DMS53 (cell line): ENCODE measurements at regions not wholly inside any gene's neighbourhood (a gene's known extent, or its start where the extent isn't known, plus 50 kb on each side); places are given as distances from the start of the nearest gene placed in this dataset.

Experiments
- DNase-seq: peaks from one replicate; lab custom pipeline; 2025; lab: John Stamatoyannopoulos, UW

DNA sequence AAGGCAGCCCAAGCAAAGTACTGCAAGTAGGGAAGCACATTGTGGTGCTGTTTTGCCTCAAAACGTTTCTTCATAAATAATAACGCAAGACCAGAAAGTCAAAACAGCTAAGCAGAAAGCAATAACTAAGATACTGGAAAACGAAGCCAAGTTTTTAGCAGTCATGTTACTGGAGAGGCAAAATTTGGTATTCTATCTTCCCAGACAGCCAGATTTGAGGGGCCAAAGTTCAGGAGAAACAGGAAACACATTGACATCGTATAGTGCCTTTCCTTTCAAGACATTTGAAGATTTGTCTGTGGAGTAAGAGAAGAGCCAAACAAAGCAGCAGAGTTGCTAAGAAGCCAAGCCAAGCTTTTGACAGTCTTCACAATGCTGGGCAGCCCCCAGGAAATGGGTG lies 843.6 kb upstream of the NECTIN3 start:
- no peak for DNase-seq

DNA sequence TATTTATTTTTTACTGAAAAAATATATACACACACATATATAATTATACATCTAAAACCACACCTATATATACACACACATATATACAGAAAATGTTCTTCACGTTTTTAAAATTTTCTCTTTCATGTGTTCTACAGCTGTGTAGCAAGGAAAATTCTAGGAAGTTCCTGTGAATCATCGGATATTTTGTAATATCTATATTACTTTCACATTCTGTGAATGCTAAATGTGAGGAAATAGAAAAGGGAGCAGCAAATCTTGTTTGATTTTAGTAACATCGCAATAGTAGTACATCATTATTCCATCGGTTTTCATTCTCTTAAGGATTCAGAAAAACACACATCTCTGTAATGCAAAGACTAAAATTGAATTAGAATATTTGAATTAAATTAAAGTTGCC lies 836.8 kb upstream of the NECTIN3 start:
- no peak for DNase-seq

DNA sequence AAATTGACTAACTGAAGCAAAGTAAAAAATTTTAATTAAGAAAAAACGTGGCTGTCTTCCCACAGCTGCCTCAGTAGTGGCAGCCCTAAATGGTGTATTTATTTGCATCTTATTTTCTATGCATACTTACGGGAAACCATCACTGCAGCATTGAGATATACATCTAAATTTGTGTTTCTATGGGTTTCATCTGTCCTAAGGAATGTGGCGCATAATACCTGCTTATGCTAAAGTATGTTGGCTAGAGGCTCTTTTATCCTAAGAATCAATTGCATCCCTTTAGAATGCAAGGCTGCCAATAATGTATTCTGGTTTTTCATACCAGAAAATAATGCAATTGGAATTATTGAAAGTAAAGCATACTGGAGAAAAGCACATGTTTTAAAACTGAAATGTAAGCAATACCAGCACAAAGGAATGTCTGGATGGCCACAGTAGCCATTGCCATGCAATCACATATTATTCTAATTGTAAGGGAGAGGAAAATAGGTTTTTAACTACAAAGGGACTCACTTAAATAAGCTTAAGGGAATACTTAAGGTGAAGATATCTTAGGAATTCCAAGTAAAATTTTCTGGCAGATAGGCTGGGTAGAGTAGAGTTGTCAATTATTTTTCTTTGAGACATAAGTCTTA lies 834.5 kb upstream of the NECTIN3 start:
- DNase-seq, result no peak

DNA sequence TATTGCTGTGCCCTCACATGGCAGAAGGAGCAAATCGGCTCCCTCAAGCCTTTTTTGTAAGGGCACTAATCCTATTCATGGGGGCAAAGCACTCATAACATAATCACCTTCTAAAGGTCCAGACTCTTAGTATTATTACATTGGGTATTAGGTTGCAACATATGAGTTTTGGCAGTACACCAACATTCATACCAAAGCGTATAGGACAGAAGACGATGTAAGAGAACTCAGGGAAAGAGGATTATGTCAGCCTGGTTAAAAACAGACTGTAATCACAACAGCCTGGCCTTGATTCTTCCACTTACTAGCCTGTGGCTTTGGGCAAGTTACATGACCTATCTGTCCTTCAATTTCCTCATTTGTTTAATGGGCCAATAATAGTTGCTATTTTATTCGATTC lies 828.5 kb upstream of the NECTIN3 start:
- DNase-seq, result no peak

DNA sequence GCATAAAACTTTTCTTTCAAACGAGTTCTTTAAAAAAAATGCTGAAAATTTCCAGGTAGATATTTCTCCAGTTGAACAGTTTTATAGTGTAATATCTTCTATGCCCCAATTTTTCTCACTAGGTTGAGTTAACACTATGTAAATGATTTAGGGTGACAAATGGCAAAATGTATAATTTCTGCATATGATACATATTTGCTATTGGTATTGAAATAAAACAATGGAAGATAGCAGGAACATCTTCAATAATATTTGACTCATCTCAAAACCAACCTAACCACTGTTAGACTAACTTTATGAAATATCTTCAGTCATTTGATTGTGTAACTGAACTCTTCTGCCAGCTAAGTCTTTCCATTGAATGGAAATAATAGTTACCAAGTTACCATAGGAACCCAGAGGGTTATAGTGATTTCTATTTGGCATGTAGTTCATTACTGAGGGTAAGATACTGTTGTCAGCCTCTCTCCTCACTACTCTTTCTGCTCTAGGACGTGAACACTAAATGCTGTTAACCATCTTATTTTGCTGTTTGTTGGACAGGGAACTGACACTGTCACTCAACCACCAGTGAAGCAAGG lies 824.7 kb upstream of the NECTIN3 start:
- no peak for DNase-seq

DNA sequence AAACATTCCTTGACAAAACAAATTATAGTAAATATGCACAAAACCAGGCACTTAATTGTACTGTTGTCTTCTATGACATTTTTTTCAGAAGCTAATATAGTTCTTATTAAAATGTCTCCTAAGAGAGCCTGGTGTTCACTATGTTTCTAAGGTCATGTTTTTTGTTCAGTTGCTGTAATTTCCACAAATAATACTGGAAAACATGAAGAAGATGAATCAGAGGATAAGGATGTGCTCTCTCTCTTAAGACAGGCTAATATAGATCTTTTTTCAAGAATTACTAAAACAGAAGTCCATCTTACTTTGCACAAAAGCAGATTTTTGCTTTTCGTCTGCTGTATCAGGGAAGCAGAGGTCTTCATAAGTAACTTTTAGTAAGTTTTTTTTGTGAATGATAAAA lies 823.0 kb upstream of the NECTIN3 start:
- DNase-seq, result no peak

DNA sequence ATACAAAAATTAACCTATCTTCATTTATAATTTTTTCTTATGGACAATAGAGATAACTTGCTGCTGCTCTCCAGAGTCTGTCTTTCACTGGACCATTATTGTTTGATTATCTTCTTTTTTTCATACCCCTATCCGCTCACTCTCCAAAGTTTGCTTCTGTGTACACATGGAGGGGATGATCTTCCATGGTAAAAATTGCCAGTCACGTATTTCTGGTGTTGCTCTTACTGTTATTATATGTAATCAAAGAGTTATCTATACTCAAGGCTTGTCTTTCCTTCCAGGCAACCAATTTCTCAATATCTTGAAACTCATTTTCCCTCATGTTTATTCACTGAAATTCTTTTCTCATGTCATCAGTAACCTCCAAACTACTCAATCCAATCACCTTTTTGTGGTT lies 817.8 kb upstream of the NECTIN3 start:
- DNase-seq, result no peak

DNA sequence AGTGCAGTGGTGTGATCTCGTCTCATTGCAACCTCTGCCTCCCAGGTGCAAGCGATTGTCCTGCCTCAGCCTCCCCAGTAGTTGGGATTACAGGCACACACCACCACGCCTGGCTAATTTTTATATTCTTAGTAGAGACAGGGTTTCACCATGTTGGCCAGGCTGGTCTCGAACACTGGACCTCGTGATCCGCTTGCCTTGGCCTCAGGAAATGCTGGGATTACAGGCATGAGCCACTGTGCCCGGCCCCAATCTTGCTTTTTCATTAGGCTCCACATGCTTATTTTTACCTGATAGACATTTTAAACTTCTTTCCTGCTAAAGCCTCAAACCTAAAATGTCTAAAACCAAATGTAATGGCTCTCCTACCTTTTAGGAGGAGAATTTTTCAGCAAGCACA lies 817.0 kb upstream of the NECTIN3 start:
- no peak for DNase-seq

DNA sequence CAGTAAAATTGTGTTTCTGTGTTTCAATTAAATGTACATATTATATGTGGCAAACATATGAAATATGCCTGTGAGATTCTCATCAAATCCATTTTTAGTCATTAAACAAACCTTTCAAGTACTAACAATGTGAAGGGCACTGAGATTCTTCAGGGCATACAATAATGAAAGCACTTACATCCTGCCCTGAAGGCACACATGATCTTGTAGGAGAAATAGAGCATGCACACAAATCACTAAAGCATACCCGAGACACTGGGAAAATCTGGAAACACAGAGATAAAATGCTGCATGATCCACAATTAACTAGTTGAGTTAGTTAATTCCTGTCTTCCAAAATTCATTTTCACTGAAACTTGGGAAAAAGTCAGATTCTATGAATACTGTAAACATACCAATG lies 810.5 kb upstream of the NECTIN3 start:
- peak; percentile 20 for DNase-seq

DNA sequence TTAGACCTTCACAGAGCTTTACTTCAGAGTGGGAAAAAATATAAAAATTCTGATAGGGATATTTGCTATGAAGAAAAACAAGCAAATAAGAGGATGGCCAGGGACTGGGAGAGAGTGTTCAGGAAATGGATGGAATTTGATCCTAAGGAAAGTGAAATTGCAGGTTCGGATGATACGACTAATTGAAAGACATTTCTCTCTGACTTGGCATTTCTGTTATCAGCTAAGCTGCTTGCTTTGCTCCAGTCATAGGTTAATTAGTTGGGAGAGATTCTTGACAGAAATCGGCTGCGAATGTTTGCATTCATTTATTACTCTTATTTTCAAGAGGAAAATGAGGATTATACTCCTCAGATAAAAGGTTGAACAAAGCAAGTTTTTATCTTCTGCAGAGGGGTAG lies 808.7 kb upstream of the NECTIN3 start:
- no peak for DNase-seq

DNA sequence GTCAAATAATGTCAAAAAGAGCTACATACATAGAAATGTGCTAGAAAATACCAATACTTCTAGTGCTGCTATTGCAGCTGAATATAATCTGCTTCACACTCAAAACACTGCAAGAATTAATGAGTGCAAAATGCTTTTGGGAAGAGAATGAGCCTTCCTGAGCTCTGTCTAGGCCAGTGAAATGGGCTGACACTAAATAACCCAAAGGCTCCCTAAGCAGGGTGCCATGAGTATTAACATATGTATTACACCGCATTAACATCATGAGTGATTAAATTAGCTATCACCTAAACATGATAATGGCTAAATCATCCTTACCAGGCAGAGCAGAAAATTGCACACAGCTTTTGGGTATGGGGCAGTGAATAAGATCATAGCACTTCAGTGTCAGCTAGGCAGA lies 806.3 kb upstream of the NECTIN3 start:
- DNase-seq, result no peak

DNA sequence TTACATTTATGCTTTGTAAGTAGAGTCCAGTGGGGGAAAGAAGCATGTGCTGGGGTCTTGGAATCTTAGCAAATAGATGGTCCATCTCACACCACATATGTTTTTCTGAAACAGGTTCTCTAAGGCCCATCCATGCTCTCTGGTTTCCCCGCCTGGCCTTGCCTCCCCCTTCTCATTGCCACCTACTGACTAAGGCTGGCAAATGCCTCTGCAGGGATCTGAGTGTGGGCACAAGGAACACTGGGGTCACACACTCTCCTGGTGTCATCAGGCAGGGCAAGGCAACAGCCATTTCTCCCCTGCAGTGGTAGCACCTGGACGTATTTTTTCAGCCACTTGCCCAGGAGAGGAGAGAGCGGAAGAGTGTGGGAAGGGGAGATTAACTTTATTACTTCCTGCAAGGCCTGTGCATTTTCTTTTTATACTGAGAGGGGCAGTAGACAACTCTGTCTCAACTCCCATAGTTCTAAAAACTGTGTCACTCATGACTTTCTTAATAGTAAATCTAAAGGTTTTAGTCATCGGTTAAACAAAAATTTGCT lies 804.2 kb upstream of the NECTIN3 start:
- no peak for DNase-seq

DNA sequence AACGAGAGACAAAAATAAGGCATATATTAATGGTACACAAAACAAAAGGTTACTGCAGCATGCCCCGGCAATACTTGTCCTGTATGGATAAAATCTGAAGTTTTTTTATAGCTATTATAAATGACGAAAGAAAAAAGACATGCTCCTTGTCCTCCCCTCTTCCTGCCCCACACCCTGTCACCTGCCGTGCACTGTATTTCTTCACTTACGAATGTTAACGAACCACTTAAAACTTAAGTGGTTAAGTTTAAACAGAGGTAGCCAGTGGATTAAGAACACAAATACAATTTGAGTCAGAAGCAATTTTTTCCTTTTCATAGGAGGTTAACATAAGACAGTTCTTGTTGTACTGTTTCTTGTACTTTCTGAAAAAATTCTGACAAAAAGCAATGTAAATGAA lies 799.1 kb upstream of the NECTIN3 start:
- peak; percentile 30 for DNase-seq

DNA sequence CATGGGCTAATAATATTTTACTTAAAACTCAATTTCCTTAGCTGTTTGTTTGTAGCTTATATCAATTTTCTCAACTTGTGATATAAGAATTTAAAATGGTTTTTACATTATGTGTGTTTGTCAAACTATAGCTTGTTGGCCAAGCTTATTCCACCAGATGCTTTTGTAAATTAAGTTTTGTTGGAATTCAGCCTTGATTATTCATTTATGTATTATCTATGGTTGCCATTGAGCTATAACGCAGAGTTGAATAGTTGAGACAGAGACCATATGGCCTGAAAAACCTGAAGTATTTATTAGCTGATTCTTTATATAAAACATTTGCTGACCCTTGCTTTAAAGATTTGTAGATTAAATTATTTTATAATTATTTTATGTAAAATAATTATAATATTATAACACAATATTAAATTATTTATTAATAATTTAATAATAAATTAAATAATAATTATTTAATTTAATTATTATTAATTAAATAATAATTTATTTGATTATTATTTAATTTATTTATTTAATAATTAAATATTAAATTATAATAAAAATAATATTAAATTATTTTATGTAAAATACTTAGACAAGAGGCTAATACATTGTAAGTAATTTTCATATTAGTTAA lies 779.6 kb upstream of the NECTIN3 start:
- no peak for DNase-seq

DNA sequence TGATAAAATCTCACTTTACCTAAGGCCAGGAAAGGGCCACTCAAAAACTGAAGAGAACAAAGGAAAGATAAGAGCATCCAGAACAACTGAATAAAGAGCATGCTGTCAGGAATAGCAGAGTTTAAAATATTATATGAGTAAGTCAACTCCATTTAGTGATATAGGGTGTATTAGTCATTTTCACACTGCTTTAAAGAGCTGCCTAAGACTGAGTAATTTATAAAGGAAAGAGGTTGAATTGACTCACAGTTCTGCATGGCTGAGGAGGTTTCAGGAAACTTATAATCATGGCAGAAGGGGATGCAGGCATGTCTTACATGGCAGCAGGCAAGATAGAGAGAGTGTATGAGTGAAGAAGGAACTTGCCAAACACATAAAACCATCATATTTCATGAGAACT lies 778.0 kb upstream of the NECTIN3 start:
- no peak for DNase-seq

DNA sequence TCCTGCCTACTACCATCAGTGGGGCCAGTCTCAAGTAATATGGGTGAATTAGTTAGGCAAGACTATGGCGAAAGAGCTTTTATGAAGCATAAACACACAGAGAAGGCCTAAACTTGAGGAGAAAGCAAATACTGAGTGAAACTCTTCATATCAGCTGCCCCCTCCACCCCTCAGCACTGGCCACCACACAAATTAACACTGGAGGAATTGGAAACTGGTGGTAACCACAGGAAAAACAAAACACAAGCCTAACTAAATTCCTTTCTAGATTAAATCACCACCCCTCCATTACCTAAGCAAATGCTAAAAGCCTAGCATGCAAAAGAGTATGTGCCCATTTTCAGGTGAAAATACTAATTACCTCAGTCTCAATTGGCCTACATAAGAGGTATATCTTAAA lies 774.7 kb upstream of the NECTIN3 start:
- DNase-seq, result no peak

DNA sequence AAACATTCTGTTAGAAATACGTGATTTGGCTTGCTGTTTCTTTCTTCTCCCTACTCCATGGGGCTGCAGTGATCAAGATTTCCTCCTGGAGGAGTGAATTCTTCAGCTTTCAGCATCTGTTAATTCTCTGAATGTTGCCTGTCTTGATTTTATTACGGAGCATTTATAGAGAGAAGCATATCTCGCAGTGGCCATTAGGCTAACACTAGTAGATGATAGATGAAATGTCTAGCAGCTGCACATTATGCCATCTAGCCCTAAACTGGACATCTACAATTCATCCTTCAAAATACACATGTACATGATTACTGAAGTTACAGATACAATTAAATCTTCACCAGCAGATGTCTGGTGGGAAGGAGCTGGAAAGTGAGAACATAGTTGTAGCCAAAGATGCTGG lies 769.8 kb upstream of the NECTIN3 start:
- DNase-seq, result no peak

DNA sequence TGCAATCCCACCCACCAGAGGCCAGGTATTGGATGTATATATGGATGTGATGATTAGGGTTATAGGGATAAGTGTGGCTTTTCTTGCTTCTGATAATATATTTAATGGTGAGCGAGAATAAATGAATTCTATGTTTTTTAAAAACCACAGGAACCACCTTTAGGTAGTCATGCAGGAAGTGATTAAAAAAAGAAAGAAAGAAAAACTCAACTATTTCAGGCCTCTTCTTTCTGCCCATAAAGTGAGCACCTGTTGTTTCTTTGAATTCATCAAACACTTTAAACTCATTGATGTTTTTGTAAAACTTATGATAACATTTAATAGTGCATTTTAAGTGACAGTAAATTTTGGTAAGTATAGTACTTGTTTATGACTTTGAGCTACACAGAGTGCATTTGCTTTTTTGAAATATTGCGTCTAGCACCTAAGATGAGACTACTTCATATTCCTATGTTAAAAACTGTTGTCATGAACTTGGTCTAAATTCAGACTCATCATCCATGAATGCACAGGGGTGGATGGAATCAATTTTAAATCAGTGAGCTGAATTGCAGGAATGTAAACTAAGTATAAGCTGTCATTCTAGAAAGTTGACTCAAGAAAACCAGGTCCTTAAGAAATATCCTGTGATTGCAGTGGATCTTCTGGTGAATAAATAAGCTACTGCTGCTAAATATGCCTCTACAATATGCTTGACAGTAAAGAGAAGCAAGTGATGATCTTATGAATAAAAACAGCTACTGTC lies 764.4 kb upstream of the NECTIN3 start:
- no peak for DNase-seq

DNA sequence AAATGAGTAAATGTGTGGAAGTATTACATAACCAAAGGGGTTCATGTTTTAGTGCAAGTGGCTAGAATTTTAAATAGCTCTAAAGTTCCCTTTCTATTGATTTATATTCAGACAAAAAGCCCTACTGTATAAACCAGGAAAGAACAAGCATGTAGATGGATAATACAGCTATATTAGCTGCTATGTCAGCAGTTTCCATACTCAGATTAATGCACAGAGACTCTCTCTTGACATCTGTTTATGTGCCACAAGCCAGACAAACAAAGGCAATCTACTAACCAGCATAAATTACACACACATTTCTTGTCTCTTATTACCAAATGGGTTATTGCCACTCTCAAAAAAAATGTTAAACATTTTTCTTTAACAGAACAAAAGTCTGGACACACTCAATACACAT lies 760.1 kb upstream of the NECTIN3 start:
- DNase-seq, result no peak

DNA sequence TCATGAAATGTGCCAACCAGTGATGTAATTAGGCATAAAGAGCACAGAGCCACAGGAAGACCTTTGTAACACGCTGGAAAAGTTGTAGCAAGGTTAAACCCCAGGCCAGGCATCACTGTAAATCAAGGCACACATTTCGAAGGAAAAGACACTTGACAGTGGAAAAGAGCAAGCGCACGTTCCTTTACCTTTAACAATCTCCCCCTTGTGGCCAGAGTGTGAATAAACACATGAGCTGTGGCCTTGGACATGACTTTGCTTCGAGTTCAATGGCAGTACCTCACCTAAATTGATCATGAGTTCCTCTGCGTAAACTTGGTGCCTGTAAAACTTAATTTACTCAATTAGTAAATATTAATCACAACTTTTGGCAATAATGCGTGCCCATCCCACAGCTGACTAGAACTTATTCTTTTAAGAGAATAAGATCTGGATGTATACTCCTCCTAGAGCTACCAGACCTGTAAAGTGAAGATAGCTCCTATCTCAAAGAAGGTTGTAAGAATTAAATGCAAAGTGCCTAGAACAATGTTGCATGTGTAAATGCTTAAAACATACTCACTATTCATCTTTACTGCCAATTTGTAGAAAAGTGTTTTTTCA lies 757.0 kb upstream of the NECTIN3 start:
- peak; percentile 82 for DNase-seq

DNA sequence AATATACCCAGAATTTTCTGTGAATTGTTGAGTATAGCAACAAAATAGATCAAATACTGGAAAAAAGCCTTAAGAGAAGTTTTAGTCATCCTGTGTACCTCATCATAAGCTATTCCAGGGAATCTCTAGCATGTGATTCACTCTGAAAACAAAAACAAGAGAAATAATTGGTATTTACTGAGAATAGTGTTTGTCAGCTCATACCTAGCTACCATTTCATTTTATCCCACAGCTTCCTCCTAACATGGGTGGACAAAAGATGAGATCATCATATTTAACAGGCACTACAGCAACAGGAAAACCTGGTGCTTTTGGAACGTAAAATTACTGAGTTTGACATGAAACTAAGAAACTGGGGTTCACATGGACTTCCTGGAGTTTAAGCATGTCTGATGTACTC lies 753.5 kb upstream of the NECTIN3 start:
- peak; percentile 72 for DNase-seq

DNA sequence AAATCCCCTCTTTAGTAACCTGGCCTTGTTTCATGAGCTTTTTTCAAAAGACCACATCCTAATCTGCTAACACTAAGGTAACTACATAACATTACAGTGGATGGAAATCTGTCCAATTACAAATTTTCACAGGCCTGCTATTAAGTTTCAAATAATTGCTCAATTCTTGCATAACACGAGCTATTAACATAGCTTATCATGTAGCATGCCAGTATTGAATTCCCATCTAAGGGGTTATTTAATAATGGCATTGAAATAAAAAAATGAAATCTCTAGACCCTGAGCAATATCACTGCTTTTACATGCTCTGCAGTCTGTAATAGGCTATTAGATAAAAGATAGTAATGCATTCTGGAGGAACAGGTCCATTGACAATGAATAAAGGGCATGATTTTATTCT lies 748.3 kb upstream of the NECTIN3 start:
- no peak for DNase-seq
